ENCODE measurements at regions not wholly inside any gene's neighbourhood (a gene's known extent, or its start where the extent isn't known, plus 50 kb on each side); places are given as distances from the start of the nearest gene placed in this dataset.

- no peaks in the 10 kb centered on the region for H3K27me3 ChIP-seq (ENCODE audit: control insufficient read depth, insufficient read depth, low read length)
- no peak overlapping the region for H3K27ac ChIP-seq (ENCODE audit: low read depth, low read length)
- no peak overlapping the region for H3K4me3 ChIP-seq (ENCODE audit: low read depth, low read length)
- ChIA-PET POLR2A (no interaction called here), CTCF (interaction anchor here (1.7 to 2.9 kb wide), 4 partner anchors 196 to 951 kb away, joined by 3 to 12 read pairs (median 10); no protein-coding TSS in a partner anchor)
- no peak for DNase-seq (ENCODE audit: low read depth, low spot score)
- TF ChIP-seq, protein P1, sequence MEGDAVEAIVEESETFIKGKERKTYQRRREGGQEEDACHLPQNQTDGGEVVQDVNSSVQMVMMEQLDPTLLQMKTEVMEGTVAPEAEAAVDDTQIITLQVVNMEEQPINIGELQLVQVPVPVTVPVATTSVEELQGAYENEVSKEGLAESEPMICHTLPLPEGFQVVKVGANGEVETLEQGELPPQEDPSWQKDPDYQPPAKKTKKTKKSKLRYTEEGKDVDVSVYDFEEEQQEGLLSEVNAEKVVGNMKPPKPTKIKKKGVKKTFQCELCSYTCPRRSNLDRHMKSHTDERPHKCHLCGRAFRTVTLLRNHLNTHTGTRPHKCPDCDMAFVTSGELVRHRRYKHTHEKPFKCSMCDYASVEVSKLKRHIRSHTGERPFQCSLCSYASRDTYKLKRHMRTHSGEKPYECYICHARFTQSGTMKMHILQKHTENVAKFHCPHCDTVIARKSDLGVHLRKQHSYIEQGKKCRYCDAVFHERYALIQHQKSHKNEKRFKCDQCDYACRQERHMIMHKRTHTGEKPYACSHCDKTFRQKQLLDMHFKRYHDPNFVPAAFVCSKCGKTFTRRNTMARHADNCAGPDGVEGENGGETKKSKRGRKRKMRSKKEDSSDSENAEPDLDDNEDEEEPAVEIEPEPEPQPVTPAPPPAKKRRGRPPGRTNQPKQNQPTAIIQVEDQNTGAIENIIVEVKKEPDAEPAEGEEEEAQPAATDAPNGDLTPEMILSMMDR (IDR thresholded peaks at IDR 0.05; ENCODE audit: low read depth, low read length) = no peak
- no peaks in the 10 kb centered on the region for H3K9me3 ChIP-seq (ENCODE audit: control insufficient read depth, insufficient read depth, low read length)
These were observed 1012.3 kb downstream of the TUSC7 start for GRCh38 chr3:117721866-117722265.

GRCh38 chr3:117722856-117723255, 1013.3 kb downstream of the TUSC7 start:
- POLR2A ChIA-PET = no interaction called here

GRCh38 chr3:117723825-117724224, 1014.2 kb downstream of the TUSC7 start:
- Histone ChIP-seq H3K4me3 (ENCODE audit: low read depth, low read length) (no peak overlapping the region), H3K27me3 (ENCODE audit: control insufficient read depth, insufficient read depth, low read length) (no peaks in the 10 kb centered on the region), H3K9me3 (ENCODE audit: control insufficient read depth, insufficient read depth, low read length) (no peaks in the 10 kb centered on the region), H3K27ac (ENCODE audit: low read depth, low read length) (no peak overlapping the region)
- DNase-seq (ENCODE audit: low read depth, low spot score) = no peak
- TF ChIP-seq, protein P1 (IDR thresholded peaks at IDR 0.05; ENCODE audit: low read depth, low read length) = no peak
- CTCF ChIA-PET = no interaction called here
- POLR2A ChIA-PET = no interaction called here

More at GRCh38 chr3:117722856-117723255, 1013.3 kb downstream of the TUSC7 start:
- DNase-seq (ENCODE audit: low read depth, low spot score) = no peak
- H3K4me3 ChIP-seq (ENCODE audit: low read depth, low read length) = no peak overlapping the region
- H3K27ac ChIP-seq (ENCODE audit: low read depth, low read length) = no peak overlapping the region
- no peaks in the 10 kb centered on the region for H3K27me3 ChIP-seq (ENCODE audit: control insufficient read depth, insufficient read depth, low read length)
- no peaks in the 10 kb centered on the region for H3K9me3 ChIP-seq (ENCODE audit: control insufficient read depth, insufficient read depth, low read length)
- TF ChIP-seq, protein P1 (IDR thresholded peaks at IDR 0.05; ENCODE audit: low read depth, low read length) = no peak
- CTCF ChIA-PET = interaction anchor here (2.9 kb wide), 2 partner anchors 197 to 275 kb away, joined by 10 to 12 read pairs; no protein-coding TSS in a partner anchor

GRCh38 chr3:117725314-117725713, 1015.7 kb downstream of the TUSC7 start:
- CTCF ChIA-PET = interaction anchor here (2.7 kb wide), 1 partner anchor 272 kb away, joined by 7 read pairs; no protein-coding TSS in a partner anchor
- POLR2A ChIA-PET = no interaction called here
- H3K9me3 ChIP-seq (ENCODE audit: control insufficient read depth, insufficient read depth, low read length) = no peaks in the 10 kb centered on the region
- no peak overlapping the region for H3K27ac ChIP-seq (ENCODE audit: low read depth, low read length)
- DNase-seq (ENCODE audit: low read depth, low spot score) = no peak
- no peak overlapping the region for H3K4me3 ChIP-seq (ENCODE audit: low read depth, low read length)
- no peaks in the 10 kb centered on the region for H3K27me3 ChIP-seq (ENCODE audit: control insufficient read depth, insufficient read depth, low read length)
- TF ChIP-seq, protein P1 (IDR thresholded peaks at IDR 0.05; ENCODE audit: low read depth, low read length) = no peak

- Histone ChIP-seq H3K27me3 (ENCODE audit: control insufficient read depth, insufficient read depth, low read length) (no peaks in the 10 kb centered on the region), H3K27ac (ENCODE audit: low read depth, low read length) (no peak overlapping the region), H3K9me3 (ENCODE audit: control insufficient read depth, insufficient read depth, low read length) (no peaks in the 10 kb centered on the region), H3K4me3 (ENCODE audit: low read depth, low read length) (no peak overlapping the region)
- ChIA-PET POLR2A (no interaction called here), CTCF (interaction anchor here (0.8 to 2.7 kb wide), 2 partner anchors 9 to 270 kb away, joined by 3 to 7 read pairs; no protein-coding TSS in a partner anchor)
- TF ChIP-seq, protein P1 (IDR thresholded peaks at IDR 0.05; ENCODE audit: low read depth, low read length) = no peak
- DNase-seq (ENCODE audit: low read depth, low spot score) = no peak
These were observed 1017.2 kb downstream of the TUSC7 start for GRCh38 chr3:117726776-117727175.
